Upper lobe of left lung (tissue), 6 donors: ENCODE measurements at regions not wholly inside any gene's neighbourhood (a gene's known extent, or its start where the extent isn't known, plus 50 kb on each side); places are given as distances from the start of the nearest gene placed in this dataset.

Experiments used
- ATAC-seq, 2 donors: fragments of 200-7000 bp; cut with Tn5 transposase; one replicate each; pipeline ENCODE4 v1.9.1; 2022; ENCODE audit warnings: mild to moderate bottlenecking in 2 of 2, moderate library complexity in 2 of 2; ENCODE audit not compliant: low FRiP score in 2 of 2
- DNase-seq, 2 donors: peaks; one replicate each; pipeline ENCODE4 v3.0.0-alpha.2; 2019 to 2020
- H3K27ac ChIP-seq, 4 donors: fragments of 200-600 bp; sonication (generic); one replicate each; pipeline ENCODE4 v1.5.1; 2016 to 2019
- H3K27me3 ChIP-seq, 4 donors: fragments of 200-600 bp; sonication (generic); one replicate each; pipeline ENCODE4 v1.5.1; 2017 to 2019
- H3K36me3 ChIP-seq, 4 donors: fragments of 200-600 bp; sonication (generic); one replicate each; pipeline ENCODE4 v1.5.1; 2016 to 2019
- H3K4me1 ChIP-seq, 4 donors: fragments of 200-600 bp; sonication (generic); one replicate each; pipeline ENCODE4 v1.5.1; 2018 to 2019
- H3K4me3 ChIP-seq, 4 donors: fragments of 200-600 bp; sonication (generic); one replicate each; pipeline ENCODE4 v1.5.1; 2017 to 2019; ENCODE audit warnings: mild to moderate bottlenecking in 2 of 4, moderate library complexity in 1 of 4
- H3K9me3 ChIP-seq, 4 donors: fragments of 200-600 bp; sonication (generic); one replicate each; pipeline ENCODE4 v1.5.1; 2018 to 2019
- CTCF ChIP-seq, 6 experiments: fragments of 450-650 bp in 4 of 6; fragments of 200-600 bp in 2 of 6; sonication (generic) in 2 of 6; IDR thresholded peaks; one replicate each; pipeline ENCODE4 v1.5.1; 2016 to 2019; ENCODE audit warnings: antibody characterized with exemption in 6 of 6
- EP300 ChIP-seq, 4 donors: sonication (generic); formaldehyde crosslinking; IDR thresholded peaks; one replicate each; pipeline ENCODE4 v1.5.1; 2017; ENCODE audit warnings: antibody characterized with exemption in 4 of 4, control low read depth in 2 of 4
- POLR2A ChIP-seq, 4 donors: fragments of 450-650 bp; IDR thresholded peaks; one replicate each; pipeline ENCODE4 v1.5.1; 2016 to 2017; ENCODE audit warnings: antibody characterized with exemption in 4 of 4, mild to moderate bottlenecking in 2 of 4
- POLR2AphosphoS5 ChIP-seq, 2 donors: sonication (generic); formaldehyde crosslinking; IDR thresholded peaks; one replicate each; pipeline ENCODE4 v1.5.1; 2017; ENCODE audit warnings: antibody characterized with exemption in 2 of 2
- WGBS, 2 donors: methylation state at CpG; one replicate each; pipeline ENCODE4 v1.1.5; 2017 to 2018; 5-methylcytosine and 5-hydroxymethylcytosine counted together
- donor health status: DM: no; HTN: no; CAD: no; lungs with moderate emphysema.
- donor health status: DM: no; HTN: yes; CAD: no; lungs with severe emphysema.

DNA sequence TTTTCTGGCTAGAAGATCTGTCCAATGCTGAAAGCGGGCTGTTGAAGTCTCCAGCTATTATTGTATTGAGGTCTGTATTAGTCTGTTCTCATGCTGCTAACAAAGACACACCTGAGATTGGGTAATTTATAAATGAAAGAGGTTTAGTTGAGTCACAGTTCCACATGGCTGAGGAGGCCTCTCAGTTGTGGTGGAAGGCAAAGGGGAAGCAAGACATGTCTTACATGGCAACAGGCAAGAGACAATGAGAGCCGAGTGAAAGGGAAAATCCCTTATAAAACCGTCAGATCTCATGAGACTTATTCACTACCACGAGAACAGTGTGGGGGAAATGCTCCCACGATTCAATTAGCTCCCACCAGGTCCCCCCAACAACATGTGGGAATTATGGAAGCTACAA, 980.4 kb downstream of the SLITRK5 start:
- Histone ChIP-seq H3K9me3 (no peaks in the 10 kb centered on the region), H3K4me3 (no peak overlapping the region), H3K27ac (no peak overlapping the region), H3K27me3 (no peaks in the 10 kb centered on the region), H3K36me3 (no peaks in the 10 kb centered on the region), H3K4me1 (no peaks in the 10 kb centered on the region)
- no peak for DNase-seq
- no peak for ATAC-seq
- TF ChIP-seq EP300 (IDR thresholded peaks at IDR 0.05) (no peak), CTCF (IDR thresholded peaks at IDR 0.05) (no peak), POLR2AphosphoS5 (IDR thresholded peaks at IDR 0.05) (no peak), POLR2A (IDR thresholded peaks at IDR 0.05) (no peak)
- 84 to 92% methylated on average over 5 of the region's 5 CpGs for WGBS, 2 donors

GRCh38 chr13:88656751-88657150, 985.6 kb downstream of the SLITRK5 start:
- TF ChIP-seq EP300 (IDR thresholded peaks at IDR 0.05) = no peak
- no peak for TF ChIP-seq POLR2A (IDR thresholded peaks at IDR 0.05)
- no peak for TF ChIP-seq CTCF (IDR thresholded peaks at IDR 0.05)
- TF ChIP-seq POLR2AphosphoS5 (IDR thresholded peaks at IDR 0.05) = no peak
- Histone ChIP-seq H3K36me3 (no peaks in the 10 kb centered on the region), H3K27ac (no peak overlapping the region), H3K27me3 (no peaks in the 10 kb centered on the region), H3K4me1 (no peaks in the 10 kb centered on the region), H3K9me3 (no peaks in the 10 kb centered on the region), H3K4me3 (no peak overlapping the region)
- DNase-seq (peak in 1 of 2 donors; percentile 30), ATAC-seq (no peak)
- 46 to 51% methylated on average over 6 of the region's 6 CpGs for WGBS, 2 donors

DNA sequence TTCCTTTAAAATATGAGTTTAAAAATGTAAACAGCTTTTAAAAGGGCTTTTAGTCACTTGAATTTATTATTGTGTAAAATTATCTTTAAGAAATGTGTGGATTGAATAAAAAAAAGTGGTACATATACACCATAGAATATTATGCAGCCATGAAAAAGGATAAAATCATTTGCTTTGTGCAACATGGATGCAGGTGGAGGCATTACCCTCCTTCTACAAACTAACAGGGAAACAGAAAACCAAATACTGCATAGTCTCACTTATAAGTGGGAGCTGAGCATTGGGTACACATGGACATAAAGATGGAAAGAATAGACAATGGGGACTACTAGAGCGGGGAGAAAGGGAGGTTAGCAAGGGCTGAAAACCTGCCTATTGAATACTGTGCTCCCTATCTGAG, 999.3 kb downstream of the SLITRK5 start:
- DNase-seq (no peak), ATAC-seq (no peak)
- Histone ChIP-seq H3K27ac (no peak overlapping the region), H3K4me3 (no peak overlapping the region), H3K9me3 (no peaks in the 10 kb centered on the region), H3K36me3 (no peaks in the 10 kb centered on the region), H3K27me3 (no peaks in the 10 kb centered on the region), H3K4me1 (no peaks in the 10 kb centered on the region)
- WGBS, 2 donors = 91 to 93% methylated on average over 1 of the region's 1 CpG
- TF ChIP-seq EP300 (IDR thresholded peaks at IDR 0.05) (no peak), POLR2A (IDR thresholded peaks at IDR 0.05) (no peak), CTCF (IDR thresholded peaks at IDR 0.05) (no peak), POLR2AphosphoS5 (IDR thresholded peaks at IDR 0.05) (no peak)

- WGBS, 2 donors = 83 to 91% methylated on average over 2 of the region's 2 CpGs
- Histone ChIP-seq H3K27me3 (no peaks in the 10 kb centered on the region), H3K4me3 (no peak overlapping the region), H3K9me3 (no peaks in the 10 kb centered on the region), H3K27ac (no peak overlapping the region), H3K36me3 (no peaks in the 10 kb centered on the region), H3K4me1 (no peaks in the 10 kb centered on the region)
- TF ChIP-seq POLR2A (IDR thresholded peaks at IDR 0.05) (no peak), EP300 (IDR thresholded peaks at IDR 0.05) (no peak), CTCF (IDR thresholded peaks at IDR 0.05) (no peak), POLR2AphosphoS5 (IDR thresholded peaks at IDR 0.05) (no peak)
- DNase-seq = no peak
- no peak for ATAC-seq
Measured at GRCh38 chr13:88674841-88675240, 1003.7 kb downstream of the SLITRK5 start.

- Histone ChIP-seq H3K4me3 (no peak overlapping the region), H3K36me3 (no peaks in the 10 kb centered on the region), H3K4me1 (no peaks in the 10 kb centered on the region), H3K27ac (no peak overlapping the region), H3K9me3 (no peaks in the 10 kb centered on the region), H3K27me3 (no peaks in the 10 kb centered on the region)
- no peak for TF ChIP-seq CTCF (IDR thresholded peaks at IDR 0.05)
- TF ChIP-seq EP300 (IDR thresholded peaks at IDR 0.05) = no peak
- no peak for TF ChIP-seq POLR2AphosphoS5 (IDR thresholded peaks at IDR 0.05)
- no peak for TF ChIP-seq POLR2A (IDR thresholded peaks at IDR 0.05)
- 69 to 73% methylated on average over 2 of the region's 2 CpGs for WGBS, 2 donors
- DNase-seq = no peak
- no peak for ATAC-seq
Measured at GRCh38 chr13:88675347-88675996, 1004.3 kb downstream of the SLITRK5 start.
